ENCODE measurements at regions not wholly inside any gene's neighbourhood (a gene's known extent, or its start where the extent isn't known, plus 50 kb on each side); places are given as distances from the start of the nearest gene placed in this dataset.

GRCh38 chr5:166401391-166401790 lies 1890.1 kb upstream of the WWC1 start:
- no peaks in the 10 kb centered on the region for H3K36me3 ChIP-seq (ENCODE audit: control insufficient read depth in 2 of 3, insufficient read depth in 3 of 3, low read length in 3 of 3)
- no peaks in the 10 kb centered on the region for H3K9me3 ChIP-seq (ENCODE audit: control insufficient read depth in 2 of 3, low read length in 3 of 3)
- no peaks in the 10 kb centered on the region for H3K4me1 ChIP-seq (ENCODE audit: control insufficient read depth in 2 of 2, insufficient read depth in 2 of 2, low read length in 2 of 2)
- Mint-ChIP-seq H3K4me1 (no peaks in the 10 kb centered on the region), H3K4me3 (no peak overlapping the region), H3K27me3 (no peaks in the 10 kb centered on the region), H3K9me3 (peaks cover 0 to 14% (median 3%) of the 10 kb centered on the region in 11 donors), H3K36me3 (peaks cover 0 to 3% (median 0%) of the 10 kb centered on the region in 5 donors), H3K27ac (no peak overlapping the region)
- ATAC-seq: no peak
- DNase-seq: no peak
- ChIA-PET POLR2A (no interaction called here), CTCF (no interaction called here)
- H3K27ac ChIP-seq (ENCODE audit: low read depth, low read length): no peak overlapping the region
- no peaks in the 10 kb centered on the region for H3K27me3 ChIP-seq (ENCODE audit: control insufficient read depth in 2 of 2, insufficient read depth in 2 of 2, low read length in 2 of 2)
- intact Hi-C loops (cut with micrococcal nuclease): no loop called here
- H3K4me3 ChIP-seq (ENCODE audit: low read length): no peak overlapping the region

GRCh38 chr5:166412191-166412590 lies 1879.3 kb upstream of the WWC1 start:
- Mint-ChIP-seq H3K4me1 (no peaks in the 10 kb centered on the region), H3K4me3 (no peak overlapping the region), H3K27me3 (no peaks in the 10 kb centered on the region), H3K36me3 (no peaks in the 10 kb centered on the region), H3K9me3 (peaks cover 0 to 39% (median 10%) of the 10 kb centered on the region in 11 donors), H3K27ac (no peak overlapping the region)
- ChIA-PET CTCF (no interaction called here), POLR2A (no interaction called here)
- H3K4me3 ChIP-seq (ENCODE audit: low read length): no peak overlapping the region
- H3K9me3 ChIP-seq (ENCODE audit: control insufficient read depth in 2 of 3, low read length in 3 of 3): no peaks in the 10 kb centered on the region
- no peaks in the 10 kb centered on the region for H3K36me3 ChIP-seq (ENCODE audit: control insufficient read depth in 2 of 3, insufficient read depth in 3 of 3, low read length in 3 of 3)
- intact Hi-C loops (cut with micrococcal nuclease): no loop called here
- ATAC-seq: no peak
- DNase-seq: no peak
- no peaks in the 10 kb centered on the region for H3K4me1 ChIP-seq (ENCODE audit: control insufficient read depth in 2 of 2, insufficient read depth in 2 of 2, low read length in 2 of 2)
- H3K27ac ChIP-seq (ENCODE audit: low read depth, low read length): no peak overlapping the region
- no peaks in the 10 kb centered on the region for H3K27me3 ChIP-seq (ENCODE audit: control insufficient read depth in 2 of 2, insufficient read depth in 2 of 2, low read length in 2 of 2)

GRCh38 chr5:166427211-166427610 lies 1864.2 kb upstream of the WWC1 start:
- peaks cover 0 to 2% (median 0%) of the 10 kb centered on the region in 7 donors for H3K4me1 Mint-ChIP-seq
- POLR2A ChIA-PET: no interaction called here

GRCh38 chr5:166428264-166428803 lies 1863.1 kb upstream of the WWC1 start:
- Histone ChIP-seq H3K4me3 (ENCODE audit: low read length) (no peak overlapping the region), H3K4me1 (ENCODE audit: control insufficient read depth in 2 of 2, insufficient read depth in 2 of 2, low read length in 2 of 2) (no peaks in the 10 kb centered on the region), H3K9me3 (ENCODE audit: control insufficient read depth in 2 of 3, low read length in 3 of 3) (no peaks in the 10 kb centered on the region), H3K27ac (ENCODE audit: low read depth, low read length) (no peak overlapping the region), H3K36me3 (ENCODE audit: control insufficient read depth in 2 of 3, insufficient read depth in 3 of 3, low read length in 3 of 3) (no peaks in the 10 kb centered on the region), H3K27me3 (ENCODE audit: control insufficient read depth in 2 of 2, insufficient read depth in 2 of 2, low read length in 2 of 2) (no peaks in the 10 kb centered on the region)
- CTCF ChIA-PET: no interaction called here
- H3K4me1 Mint-ChIP-seq: peaks cover 0 to 2% (median 0%) of the 10 kb centered on the region in 7 donors
- no peak overlapping the region for H3K4me3 Mint-ChIP-seq
- ATAC-seq: no peak
- no peak for DNase-seq
- POLR2A ChIA-PET: no interaction called here
- H3K9me3 Mint-ChIP-seq: peaks cover 2 to 37% (median 13%) of the 10 kb centered on the region in 11 donors
- intact Hi-C loops (cut with micrococcal nuclease): no loop called here
- H3K27ac Mint-ChIP-seq: no peak overlapping the region
- H3K27me3 Mint-ChIP-seq: no peaks in the 10 kb centered on the region
- peaks cover 0 to 4% (median 0%) of the 10 kb centered on the region in 5 donors for H3K36me3 Mint-ChIP-seq

More at GRCh38 chr5:166427211-166427610, 1864.2 kb upstream of the WWC1 start:
- Histone ChIP-seq H3K27ac (ENCODE audit: low read depth, low read length) (no peak overlapping the region), H3K4me1 (ENCODE audit: control insufficient read depth in 2 of 2, insufficient read depth in 2 of 2, low read length in 2 of 2) (no peaks in the 10 kb centered on the region), H3K9me3 (ENCODE audit: control insufficient read depth in 2 of 3, low read length in 3 of 3) (no peaks in the 10 kb centered on the region), H3K27me3 (ENCODE audit: control insufficient read depth in 2 of 2, insufficient read depth in 2 of 2, low read length in 2 of 2) (no peaks in the 10 kb centered on the region), H3K36me3 (ENCODE audit: control insufficient read depth in 2 of 3, insufficient read depth in 3 of 3, low read length in 3 of 3) (no peaks in the 10 kb centered on the region), H3K4me3 (ENCODE audit: low read length) (no peak overlapping the region)
- CTCF ChIA-PET: no interaction called here
- DNase-seq: no peak
- Mint-ChIP-seq H3K4me3 (no peak overlapping the region), H3K9me3 (peaks cover 0 to 38% (median 12%) of the 10 kb centered on the region in 11 donors), H3K36me3 (peaks cover 0 to 4% (median 0%) of the 10 kb centered on the region in 5 donors), H3K27me3 (no peaks in the 10 kb centered on the region), H3K27ac (no peak overlapping the region)
- intact Hi-C loops (cut with micrococcal nuclease): no loop called here
- ATAC-seq: no peak

- Histone ChIP-seq H3K4me1 (ENCODE audit: control insufficient read depth in 2 of 2, insufficient read depth in 2 of 2, low read length in 2 of 2) (no peaks in the 10 kb centered on the region), H3K9me3 (ENCODE audit: control insufficient read depth in 2 of 3, low read length in 3 of 3) (no peaks in the 10 kb centered on the region), H3K36me3 (ENCODE audit: control insufficient read depth in 2 of 3, insufficient read depth in 3 of 3, low read length in 3 of 3) (no peaks in the 10 kb centered on the region), H3K27me3 (ENCODE audit: control insufficient read depth in 2 of 2, insufficient read depth in 2 of 2, low read length in 2 of 2) (no peaks in the 10 kb centered on the region), H3K27ac (ENCODE audit: low read depth, low read length) (no peak overlapping the region), H3K4me3 (ENCODE audit: low read length) (no peak overlapping the region)
- Mint-ChIP-seq H3K4me1 (peaks cover 0 to 2% (median 0%) of the 10 kb centered on the region in 7 donors), H3K36me3 (peaks cover 0 to 4% (median 0%) of the 10 kb centered on the region in 5 donors), H3K4me3 (no peak overlapping the region), H3K27me3 (no peaks in the 10 kb centered on the region), H3K9me3 (peaks cover 6 to 45% (median 14%) of the 10 kb centered on the region in 11 donors), H3K27ac (no peak overlapping the region)
- no peak for ATAC-seq
- POLR2A ChIA-PET: no interaction called here
- no peak for DNase-seq
- CTCF ChIA-PET: no interaction called here
- intact Hi-C loops (cut with micrococcal nuclease): no loop called here
Measured at GRCh38 chr5:166430491-166431319, 1860.7 kb upstream of the WWC1 start.

- no peak overlapping the region for H3K4me3 Mint-ChIP-seq
- Histone ChIP-seq H3K4me3 (ENCODE audit: low read length) (no peak overlapping the region), H3K27me3 (ENCODE audit: control insufficient read depth in 2 of 2, insufficient read depth in 2 of 2, low read length in 2 of 2) (no peaks in the 10 kb centered on the region), H3K27ac (ENCODE audit: low read depth, low read length) (no peak overlapping the region), H3K9me3 (ENCODE audit: control insufficient read depth in 2 of 3, low read length in 3 of 3) (no peaks in the 10 kb centered on the region), H3K4me1 (ENCODE audit: control insufficient read depth in 2 of 2, insufficient read depth in 2 of 2, low read length in 2 of 2) (no peaks in the 10 kb centered on the region), H3K36me3 (ENCODE audit: control insufficient read depth in 2 of 3, insufficient read depth in 3 of 3, low read length in 3 of 3) (no peaks in the 10 kb centered on the region)
- no peak for DNase-seq
- H3K27ac Mint-ChIP-seq: no peak overlapping the region
- peaks cover 6 to 44% (median 13%) of the 10 kb centered on the region in 11 donors for H3K9me3 Mint-ChIP-seq
- H3K27me3 Mint-ChIP-seq: no peaks in the 10 kb centered on the region
- ATAC-seq: no peak
- peaks cover 0 to 4% (median 0%) of the 10 kb centered on the region in 5 donors for H3K36me3 Mint-ChIP-seq
- intact Hi-C loops (cut with micrococcal nuclease): no loop called here
- ChIA-PET POLR2A (no interaction called here), CTCF (no interaction called here)
- H3K4me1 Mint-ChIP-seq: peaks cover 0 to 2% (median 0%) of the 10 kb centered on the region in 7 donors
Measured at GRCh38 chr5:166431456-166431855, 1860.0 kb upstream of the WWC1 start.

- H3K27ac ChIP-seq (ENCODE audit: low read depth, low read length): no peak overlapping the region
- H3K27me3 ChIP-seq (ENCODE audit: control insufficient read depth in 2 of 2, insufficient read depth in 2 of 2, low read length in 2 of 2): no peaks in the 10 kb centered on the region
- Mint-ChIP-seq H3K36me3 (peaks cover 0 to 4% (median 0%) of the 10 kb centered on the region in 5 donors), H3K4me1 (peaks cover 0 to 2% (median 0%) of the 10 kb centered on the region in 7 donors), H3K27ac (no peak overlapping the region), H3K4me3 (no peak overlapping the region), H3K27me3 (no peaks in the 10 kb centered on the region), H3K9me3 (peaks cover 5 to 28% (median 7%) of the 10 kb centered on the region in 11 donors)
- H3K9me3 ChIP-seq (ENCODE audit: control insufficient read depth in 2 of 3, low read length in 3 of 3): no peaks in the 10 kb centered on the region
- H3K4me1 ChIP-seq (ENCODE audit: control insufficient read depth in 2 of 2, insufficient read depth in 2 of 2, low read length in 2 of 2): no peaks in the 10 kb centered on the region
- H3K4me3 ChIP-seq (ENCODE audit: low read length): no peak overlapping the region
- ChIA-PET CTCF (no interaction called here), POLR2A (no interaction called here)
- intact Hi-C loops (cut with micrococcal nuclease): no loop called here
- ATAC-seq: no peak
- no peaks in the 10 kb centered on the region for H3K36me3 ChIP-seq (ENCODE audit: control insufficient read depth in 2 of 3, insufficient read depth in 3 of 3, low read length in 3 of 3)
- no peak for DNase-seq
Measured at GRCh38 chr5:166433679-166434078, 1857.8 kb upstream of the WWC1 start.

All from naive thymus-derived CD4-positive, alpha-beta T cell (primary cell).